OCI-LY1 (cell line): ENCODE measurements at regions not wholly inside any gene's neighbourhood (a gene's known extent, or its start where the extent isn't known, plus 50 kb on each side); places are given as distances from the start of the nearest gene placed in this dataset.
"Not testable (repeated sequence)": the region's sequence is repeated elsewhere in the genome, so short reads cannot be mapped to it uniquely, and the experiment has no call there.

ENCODE experiments used
- H2AFZ ChIP-seq: fragments of 200-600 bp; sonication (generic), shearing (Covaris generic); 2 replicates; pipeline ENCODE4 v1.6.0; 2014; ENCODE audit warnings: antibody characterized with exemption, mild to moderate bottlenecking, low read length
- H3F3A ChIP-seq: fragments of 200-600 bp; sonication (generic), shearing (Covaris generic); 2 replicates; pipeline ENCODE4 v1.6.0; 2014; ENCODE audit warnings: mild to moderate bottlenecking, antibody characterized with exemption, low read length, moderate library complexity; ENCODE audit not compliant: insufficient read depth
- H3K27ac ChIP-seq: fragments of 200-600 bp; sonication (generic); 2 replicates; pipeline ENCODE4 v1.5.1; 2014; ENCODE audit warnings: low read length, mixed run types, mild to moderate bottlenecking, low read depth; ENCODE audit not compliant: poor library complexity, severe bottlenecking
- H3K27me3 ChIP-seq: fragments of 200-600 bp; sonication (generic); 2 replicates; pipeline ENCODE4 v1.6.0; 2014; ENCODE audit warnings: antibody characterized with exemption, mild to moderate bottlenecking, low read length, moderate library complexity; ENCODE audit not compliant: insufficient read depth
- H3K36me3 ChIP-seq: fragments of 200-600 bp; sonication (generic); 2 replicates; pipeline ENCODE4 v1.6.1; 2014; ENCODE audit warnings: mild to moderate bottlenecking, antibody characterized with exemption, low read length, moderate library complexity, mixed read lengths; ENCODE audit not compliant: insufficient read depth
- H3K4me1 ChIP-seq: fragments of 200-600 bp; sonication (generic); 2 replicates; pipeline ENCODE4 v1.5.1; 2014; ENCODE audit warnings: mild to moderate bottlenecking, low read length, moderate library complexity; ENCODE audit not compliant: insufficient read depth, severe bottlenecking
- H3K4me2 ChIP-seq: fragments of 200-600 bp; sonication (generic), shearing (Covaris generic); 2 replicates; pipeline ENCODE4 v1.6.1; 2014; ENCODE audit warnings: low read length
- H3K4me3 ChIP-seq: fragments of 200-600 bp; sonication (generic); 2 replicates; pipeline ENCODE4 v1.5.1; 2014; ENCODE audit warnings: low read length, low read depth, mild to moderate bottlenecking, mixed read lengths; ENCODE audit not compliant: poor library complexity, severe bottlenecking
- H3K79me2 ChIP-seq: fragments of 200-600 bp; shearing (Covaris generic); 2 replicates; pipeline ENCODE4 v1.6.1; 2016; ENCODE audit warnings: mixed run types, low read length, mixed read lengths; ENCODE audit not compliant: insufficient read depth
- H3K9ac ChIP-seq: fragments of 200-600 bp; sonication (generic), shearing (Covaris generic); 2 replicates; pipeline ENCODE4 v1.6.1; 2014; ENCODE audit warnings: mild to moderate bottlenecking, low read length, mixed read lengths
- H3K9me2 ChIP-seq: fragments of 200-600 bp; sonication (generic), shearing (Covaris generic); 2 replicates; pipeline ENCODE4 v1.6.1; 2014; ENCODE audit warnings: low read depth, mild to moderate bottlenecking, low read length, mixed read lengths
- H3K9me3 ChIP-seq: fragments of 200-600 bp; shearing (Covaris generic); 2 replicates; pipeline ENCODE4 v1.6.1; 2014; ENCODE audit warnings: low read length, mixed read lengths
- H4K20me1 ChIP-seq: fragments of 200-600 bp; sonication (generic), shearing (Covaris generic); 2 replicates; pipeline ENCODE4 v1.6.0; 2016; ENCODE audit warnings: mild to moderate bottlenecking, low read length; ENCODE audit not compliant: insufficient read depth
- CTCF ChIP-seq: fragments of 200-600 bp; sonication (generic), shearing (Covaris generic); IDR thresholded peaks from 2 replicates; pipeline ENCODE4 v1.5.1; 2017; ENCODE audit warnings: mild to moderate bottlenecking, antibody characterized with exemption, low read length, moderate library complexity, mixed read lengths
- EZH2 ChIP-seq: fragments of 200-600 bp; sonication (generic), shearing (Covaris generic); IDR thresholded peaks from 2 replicates; pipeline ENCODE4 v1.8.0; 2017; ENCODE audit warnings: borderline replicate concordance, mixed run types, mild to moderate bottlenecking, antibody characterized with exemption, low read length, moderate library complexity, mixed read lengths

DNA sequence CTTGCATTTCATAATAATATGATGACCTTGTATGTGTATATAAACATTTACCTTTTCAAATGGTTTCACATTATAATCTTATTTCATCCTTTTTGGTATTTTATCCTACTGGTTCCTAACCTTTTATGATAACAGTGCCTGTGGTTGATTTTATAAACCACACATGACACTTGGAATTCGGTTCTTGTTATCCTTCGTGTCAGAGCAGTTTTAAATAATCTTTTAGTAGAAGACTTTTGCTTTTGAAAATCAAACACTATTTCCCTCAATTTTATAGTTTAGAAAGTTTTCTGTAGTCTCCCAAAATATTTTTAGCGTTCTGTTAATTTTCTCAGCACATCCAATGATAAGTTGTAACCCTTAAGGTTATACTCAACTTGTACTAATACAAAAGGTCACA, 676.8 kb downstream of the RAPGEF2 start:
- H2AFZ ChIP-seq: no peak overlapping the region
- TF ChIP-seq EZH2 (no peak), CTCF (no peak)
- no peak overlapping the region for H3K4me3 ChIP-seq
- no peaks in the 10 kb centered on the region for H3K36me3 ChIP-seq
- H3K9me3 ChIP-seq: no peaks in the 10 kb centered on the region
- H3F3A ChIP-seq: no peaks in the 10 kb centered on the region
- H4K20me1 ChIP-seq: no peaks in the 10 kb centered on the region
- no peaks in the 10 kb centered on the region for H3K79me2 ChIP-seq
- H3K9me2 ChIP-seq: no peaks in the 10 kb centered on the region
- H3K27me3 ChIP-seq: no peaks in the 10 kb centered on the region
- no peak overlapping the region for H3K9ac ChIP-seq
- H3K27ac ChIP-seq: no peak overlapping the region
- no peak overlapping the region for H3K4me2 ChIP-seq
- H3K4me1 ChIP-seq: no peaks in the 10 kb centered on the region

- H3K36me3 ChIP-seq: no peaks in the 10 kb centered on the region
- no peaks in the 10 kb centered on the region for H3K9me2 ChIP-seq
- H3K4me1 ChIP-seq: no peaks in the 10 kb centered on the region
- no peaks in the 10 kb centered on the region for H3K79me2 ChIP-seq
- no peak overlapping the region for H3K4me3 ChIP-seq
- TF ChIP-seq EZH2: no peak
- no peak for TF ChIP-seq CTCF
- no peaks in the 10 kb centered on the region for H3F3A ChIP-seq
- no peaks in the 10 kb centered on the region for H4K20me1 ChIP-seq
- no peaks in the 10 kb centered on the region for H3K9me3 ChIP-seq
- no peak overlapping the region for H3K4me2 ChIP-seq
- no peak overlapping the region for H2AFZ ChIP-seq
- H3K9ac ChIP-seq: no peak overlapping the region
- no peak overlapping the region for H3K27ac ChIP-seq
- H3K27me3 ChIP-seq: no peaks in the 10 kb centered on the region
Measured at GRCh38 chr4:159780196-159780922, 677.5 kb downstream of the RAPGEF2 start.

GRCh38 chr4:159787901-159788300, 685.0 kb downstream of the RAPGEF2 start:
- no peaks in the 10 kb centered on the region for H3K36me3 ChIP-seq
- H3K4me2 ChIP-seq: no peak overlapping the region
- H3K27ac ChIP-seq: no peak overlapping the region
- no peaks in the 10 kb centered on the region for H3K9me2 ChIP-seq
- TF ChIP-seq EZH2: no peak
- no peaks in the 10 kb centered on the region for H3K4me1 ChIP-seq
- no peaks in the 10 kb centered on the region for H4K20me1 ChIP-seq
- no peaks in the 10 kb centered on the region for H3F3A ChIP-seq
- H3K9me3 ChIP-seq: no peaks in the 10 kb centered on the region
- H3K4me3 ChIP-seq: no peak overlapping the region
- H3K79me2 ChIP-seq: no peaks in the 10 kb centered on the region
- H3K9ac ChIP-seq: no peak overlapping the region
- no peaks in the 10 kb centered on the region for H3K27me3 ChIP-seq
- no peak overlapping the region for H2AFZ ChIP-seq

- H3K27me3 ChIP-seq: no peaks in the 10 kb centered on the region
- H4K20me1 ChIP-seq: no peaks in the 10 kb centered on the region
- no peaks in the 10 kb centered on the region for H3K79me2 ChIP-seq
- H3K9ac ChIP-seq: no peak overlapping the region
- H3K4me1 ChIP-seq: no peaks in the 10 kb centered on the region
- TF ChIP-seq CTCF (no peak), EZH2 (no peak)
- H3F3A ChIP-seq: no peaks in the 10 kb centered on the region
- H3K9me3 ChIP-seq: no peaks in the 10 kb centered on the region
- no peaks in the 10 kb centered on the region for H3K36me3 ChIP-seq
- no peak overlapping the region for H3K4me2 ChIP-seq
- no peak overlapping the region for H3K4me3 ChIP-seq
- H3K9me2 ChIP-seq: no peaks in the 10 kb centered on the region
- no peak overlapping the region for H2AFZ ChIP-seq
- H3K27ac ChIP-seq: no peak overlapping the region
Measured at GRCh38 chr4:159791334-159791733, 688.5 kb downstream of the RAPGEF2 start.

DNA sequence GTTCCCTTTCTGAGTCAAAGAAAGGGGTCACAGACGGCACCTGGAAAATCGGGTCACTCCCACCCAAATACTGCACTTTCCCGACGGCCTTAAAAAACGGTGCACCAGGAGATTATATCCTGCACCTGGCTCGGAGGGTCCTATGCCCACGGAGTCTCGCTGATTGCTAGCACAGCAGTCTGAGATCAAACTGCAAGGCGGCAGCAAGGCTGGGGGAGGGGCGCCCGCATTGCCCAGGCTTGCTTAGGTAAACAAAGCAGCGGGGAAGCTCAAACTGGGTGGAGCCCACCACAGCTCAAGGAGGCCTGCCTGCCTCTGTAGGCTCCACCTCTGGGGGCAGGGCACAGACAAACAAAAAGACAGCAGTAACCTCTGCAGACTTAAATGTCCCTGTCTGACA, 701.7 kb downstream of the RAPGEF2 start:
- not testable (repeated sequence) for H3F3A ChIP-seq, H3K9ac ChIP-seq, H3K9me2 ChIP-seq, H3K27me3 ChIP-seq, H4K20me1 ChIP-seq, H3K4me3 ChIP-seq, H3K4me2 ChIP-seq, H3K27ac ChIP-seq, H3K9me3 ChIP-seq, H3K4me1 ChIP-seq, H3K36me3 ChIP-seq, H2AFZ ChIP-seq, H3K79me2 ChIP-seq
